ENCODE measurements at regions not wholly inside any gene's neighbourhood (a gene's known extent, or its start where the extent isn't known, plus 50 kb on each side); places are given as distances from the start of the nearest gene placed in this dataset.

- no peak overlapping the region for H3K4me3 Mint-ChIP-seq
- no peak for TF ChIP-seq CTCF (IDR thresholded peaks at IDR 0.05; ENCODE audit: unreplicated experiment)
- peaks cover 9% of the 10 kb centered on the region for H3K4me1 Mint-ChIP-seq
- DNase-seq (ENCODE audit: low spot score in 2 of 2, unreplicated experiment in 2 of 2): no peak
- H3K9me3 Mint-ChIP-seq: peaks cover 25% of the 10 kb centered on the region
- no peaks in the 10 kb centered on the region for H3K27me3 Mint-ChIP-seq (ENCODE audit: low read depth)
- H3K27ac Mint-ChIP-seq: no peak overlapping the region
- H3K36me3 Mint-ChIP-seq: peaks cover 4% of the 10 kb centered on the region
Measured at GRCh38 chr11:95487391-95487790, 256.4 kb upstream of the SESN3 start.

- DNase-seq (ENCODE audit: low spot score in 2 of 2, unreplicated experiment in 2 of 2): no peak
- H3K27ac Mint-ChIP-seq: no peak overlapping the region
- no peak for TF ChIP-seq CTCF (IDR thresholded peaks at IDR 0.05; ENCODE audit: unreplicated experiment)
- H3K4me3 Mint-ChIP-seq: no peak overlapping the region
- no peaks in the 10 kb centered on the region for H3K27me3 Mint-ChIP-seq (ENCODE audit: low read depth)
- H3K4me1 Mint-ChIP-seq: peaks cover 9% of the 10 kb centered on the region
- peaks cover 4% of the 10 kb centered on the region for H3K36me3 Mint-ChIP-seq
- peaks cover 24% of the 10 kb centered on the region for H3K9me3 Mint-ChIP-seq
Measured at GRCh38 chr11:95486979-95487378, 256.0 kb upstream of the SESN3 start.

- Mint-ChIP-seq H3K27me3 (ENCODE audit: low read depth) (no peaks in the 10 kb centered on the region), H3K4me3 (no peak overlapping the region), H3K4me1 (peaks cover 9% of the 10 kb centered on the region), H3K36me3 (peaks cover 4% of the 10 kb centered on the region), H3K9me3 (peaks cover 19% of the 10 kb centered on the region), H3K27ac (no peak overlapping the region)
- no peak for TF ChIP-seq CTCF (IDR thresholded peaks at IDR 0.05; ENCODE audit: unreplicated experiment)
- no peak for DNase-seq (ENCODE audit: low spot score in 2 of 2, unreplicated experiment in 2 of 2)
Measured at GRCh38 chr11:95486466-95486865, 255.5 kb upstream of the SESN3 start.

- DNase-seq (ENCODE audit: low spot score in 2 of 2, unreplicated experiment in 2 of 2): no peak
- peaks cover 9% of the 10 kb centered on the region for H3K4me1 Mint-ChIP-seq
- H3K27me3 Mint-ChIP-seq (ENCODE audit: low read depth): no peaks in the 10 kb centered on the region
- TF ChIP-seq CTCF (IDR thresholded peaks at IDR 0.05; ENCODE audit: unreplicated experiment): no peak
- H3K27ac Mint-ChIP-seq: no peak overlapping the region
- peaks cover 8% of the 10 kb centered on the region for H3K9me3 Mint-ChIP-seq
- H3K4me3 Mint-ChIP-seq: no peak overlapping the region
- peaks cover 4% of the 10 kb centered on the region for H3K36me3 Mint-ChIP-seq
Measured at GRCh38 chr11:95485115-95485900, 254.3 kb upstream of the SESN3 start.

GRCh38 chr11:95483339-95483738 lies 252.3 kb upstream of the SESN3 start:
- TF ChIP-seq CTCF (IDR thresholded peaks at IDR 0.05; ENCODE audit: unreplicated experiment): no peak
- peaks cover 9% of the 10 kb centered on the region for H3K4me1 Mint-ChIP-seq
- H3K27ac Mint-ChIP-seq: no peak overlapping the region
- DNase-seq (ENCODE audit: low spot score in 2 of 2, unreplicated experiment in 2 of 2): no peak
- H3K27me3 Mint-ChIP-seq (ENCODE audit: low read depth): no peaks in the 10 kb centered on the region
- H3K9me3 Mint-ChIP-seq: no peaks in the 10 kb centered on the region
- H3K36me3 Mint-ChIP-seq: no peaks in the 10 kb centered on the region
- H3K4me3 Mint-ChIP-seq: no peak overlapping the region
